GM21381 (cell line): ENCODE measurements at regions not wholly inside any gene's neighbourhood (a gene's known extent, or its start where the extent isn't known, plus 50 kb on each side); places are given as distances from the start of the nearest gene placed in this dataset.
"Not testable (repeated sequence)": the region's sequence is repeated elsewhere in the genome, so short reads cannot be mapped to it uniquely, and the experiment has no call there.

Experiments used
- ATAC-seq: cut with Tn5 transposase; IDR thresholded peaks from one replicate; pipeline ENCODE4 v1.9.1; 2021; ENCODE audit warnings: mild to moderate bottlenecking, moderate library complexity; ENCODE audit not compliant: unreplicated experiment

- no peak for ATAC-seq
Observed at GRCh38 chr20:53655625-53656292, 62.1 kb upstream of the ZNF217 start.

GRCh38 chr20:53654932-53655624 lies 61.4 kb upstream of the ZNF217 start:
- ATAC-seq: no peak

- ATAC-seq: not testable (repeated sequence)
Observed at GRCh38 chr20:53654521-53654920, 60.9 kb upstream of the ZNF217 start.

GRCh38 chr20:53652859-53653517 lies 59.3 kb upstream of the ZNF217 start:
- no peak for ATAC-seq

GRCh38 chr20:53652090-53652858 lies 58.6 kb upstream of the ZNF217 start:
- ATAC-seq: peak; percentile 59

GRCh38 chr20:53649493-53649892 lies 55.9 kb upstream of the ZNF217 start:
- not testable (repeated sequence) for ATAC-seq

GRCh38 chr20:53647286-53647821 lies 53.7 kb upstream of the ZNF217 start:
- ATAC-seq: no peak

GRCh38 chr20:53646550-53646949 lies 52.9 kb upstream of the ZNF217 start:
- ATAC-seq: no peak

- no peak for ATAC-seq
Observed at GRCh38 chr20:53645582-53645897, 51.9 kb upstream of the ZNF217 start.

GRCh38 chr20:53644108-53644507 lies 50.5 kb upstream of the ZNF217 start:
- ATAC-seq: not testable (repeated sequence)
